ENCODE measurements at regions not wholly inside any gene's neighbourhood (a gene's known extent, or its start where the extent isn't known, plus 50 kb on each side); places are given as distances from the start of the nearest gene placed in this dataset.

DNA sequence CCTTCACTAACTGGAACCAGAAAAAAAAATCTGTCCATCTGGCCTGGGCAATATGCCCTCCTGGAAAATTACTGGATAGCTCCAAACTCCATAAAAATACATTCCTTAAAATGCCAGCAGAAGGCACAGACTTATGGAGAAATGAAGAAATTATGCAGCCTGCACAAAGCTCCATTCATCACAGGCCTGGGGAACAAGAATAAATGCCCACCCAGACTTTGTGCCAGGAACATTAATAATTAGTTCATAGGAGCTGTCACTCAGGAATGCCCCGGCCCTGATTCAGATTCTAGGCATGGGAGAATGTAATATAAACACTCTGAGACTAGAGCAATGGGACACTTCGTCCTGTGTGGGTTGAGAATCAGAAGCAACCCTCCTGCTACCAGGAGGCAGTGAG is 199.3 kb downstream of the OTOR start:
- no peak for TF ChIP-seq FOXP2 (optimal IDR thresholded peaks at IDR 0.05; ENCODE audit: borderline replicate concordance, extremely low read depth, extremely low read length, insufficient read depth)
- TF ChIP-seq TAF1 (IDR thresholded peaks at IDR 0.05; ENCODE audit: borderline replicate concordance, insufficient read depth, low read length) = no peak
- no peak for TF ChIP-seq POLR2AphosphoS5 (IDR thresholded peaks at IDR 0.05; ENCODE audit: low read depth, low read length)
- no peak for TF ChIP-seq SIN3A (IDR thresholded peaks at IDR 0.05; ENCODE audit: borderline replicate concordance, insufficient read depth, low read length)
- TF ChIP-seq, protein P1, sequence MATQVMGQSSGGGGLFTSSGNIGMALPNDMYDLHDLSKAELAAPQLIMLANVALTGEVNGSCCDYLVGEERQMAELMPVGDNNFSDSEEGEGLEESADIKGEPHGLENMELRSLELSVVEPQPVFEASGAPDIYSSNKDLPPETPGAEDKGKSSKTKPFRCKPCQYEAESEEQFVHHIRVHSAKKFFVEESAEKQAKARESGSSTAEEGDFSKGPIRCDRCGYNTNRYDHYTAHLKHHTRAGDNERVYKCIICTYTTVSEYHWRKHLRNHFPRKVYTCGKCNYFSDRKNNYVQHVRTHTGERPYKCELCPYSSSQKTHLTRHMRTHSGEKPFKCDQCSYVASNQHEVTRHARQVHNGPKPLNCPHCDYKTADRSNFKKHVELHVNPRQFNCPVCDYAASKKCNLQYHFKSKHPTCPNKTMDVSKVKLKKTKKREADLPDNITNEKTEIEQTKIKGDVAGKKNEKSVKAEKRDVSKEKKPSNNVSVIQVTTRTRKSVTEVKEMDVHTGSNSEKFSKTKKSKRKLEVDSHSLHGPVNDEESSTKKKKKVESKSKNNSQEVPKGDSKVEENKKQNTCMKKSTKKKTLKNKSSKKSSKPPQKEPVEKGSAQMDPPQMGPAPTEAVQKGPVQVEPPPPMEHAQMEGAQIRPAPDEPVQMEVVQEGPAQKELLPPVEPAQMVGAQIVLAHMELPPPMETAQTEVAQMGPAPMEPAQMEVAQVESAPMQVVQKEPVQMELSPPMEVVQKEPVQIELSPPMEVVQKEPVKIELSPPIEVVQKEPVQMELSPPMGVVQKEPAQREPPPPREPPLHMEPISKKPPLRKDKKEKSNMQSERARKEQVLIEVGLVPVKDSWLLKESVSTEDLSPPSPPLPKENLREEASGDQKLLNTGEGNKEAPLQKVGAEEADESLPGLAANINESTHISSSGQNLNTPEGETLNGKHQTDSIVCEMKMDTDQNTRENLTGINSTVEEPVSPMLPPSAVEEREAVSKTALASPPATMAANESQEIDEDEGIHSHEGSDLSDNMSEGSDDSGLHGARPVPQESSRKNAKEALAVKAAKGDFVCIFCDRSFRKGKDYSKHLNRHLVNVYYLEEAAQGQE (IDR thresholded peaks at IDR 0.05; ENCODE audit: insufficient read depth in 1 of 2, low read depth in 2 of 2, low read length in 2 of 2) = no peak

DNA sequence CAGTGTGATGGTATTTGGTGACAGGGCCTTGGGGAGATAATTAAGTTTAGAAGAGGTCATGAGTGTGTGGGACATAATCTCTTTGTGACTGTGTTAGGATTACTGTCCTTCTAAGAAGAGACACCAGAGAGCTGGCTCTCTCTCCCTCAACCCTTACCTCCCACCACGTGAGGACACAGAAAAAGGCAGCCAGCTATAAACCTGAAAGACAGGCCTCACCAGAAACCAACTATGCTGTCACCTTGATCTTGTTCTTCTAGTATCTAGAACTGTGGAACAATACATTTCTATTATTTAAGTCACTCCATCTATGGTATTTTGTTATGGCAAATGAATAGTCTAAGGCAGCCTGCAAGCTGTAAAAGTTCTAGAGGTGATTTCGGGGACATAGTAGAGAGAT is 203.7 kb downstream of the OTOR start:
- TF ChIP-seq, protein P1 (IDR thresholded peaks at IDR 0.05; ENCODE audit: insufficient read depth in 1 of 2, low read depth in 2 of 2, low read length in 2 of 2) = no peak
- TF ChIP-seq SIN3A (IDR thresholded peaks at IDR 0.05; ENCODE audit: borderline replicate concordance, insufficient read depth, low read length) (no peak), FOXP2 (optimal IDR thresholded peaks at IDR 0.05; ENCODE audit: borderline replicate concordance, extremely low read depth, extremely low read length, insufficient read depth) (no peak), TAF1 (IDR thresholded peaks at IDR 0.05; ENCODE audit: borderline replicate concordance, insufficient read depth, low read length) (no peak), POLR2AphosphoS5 (IDR thresholded peaks at IDR 0.05; ENCODE audit: low read depth, low read length) (no peak)

DNA sequence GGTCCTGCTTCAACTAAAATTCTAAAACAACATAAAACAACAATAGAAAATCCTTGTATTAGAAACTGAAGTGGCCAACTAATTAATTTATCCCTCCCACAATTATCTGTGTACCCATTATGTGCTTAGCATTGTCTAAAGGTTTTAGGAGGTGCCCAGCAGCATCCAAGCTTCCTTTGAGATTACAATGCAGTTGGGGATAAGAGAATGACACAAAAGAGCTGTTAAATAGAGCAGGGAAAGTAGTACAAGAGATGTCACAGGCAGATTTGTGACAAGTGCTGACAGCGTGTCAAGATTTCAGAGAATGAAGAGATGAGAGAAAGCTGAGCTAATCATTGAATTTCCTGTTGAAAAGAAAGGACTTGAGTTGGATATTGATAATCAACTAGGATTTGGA is 204.8 kb downstream of the OTOR start:
- TF ChIP-seq SIN3A (IDR thresholded peaks at IDR 0.05; ENCODE audit: borderline replicate concordance, insufficient read depth, low read length) (no peak), POLR2AphosphoS5 (IDR thresholded peaks at IDR 0.05; ENCODE audit: low read depth, low read length) (no peak), TAF1 (IDR thresholded peaks at IDR 0.05; ENCODE audit: borderline replicate concordance, insufficient read depth, low read length) (no peak), FOXP2 (optimal IDR thresholded peaks at IDR 0.05; ENCODE audit: borderline replicate concordance, extremely low read depth, extremely low read length, insufficient read depth) (no peak)
- TF ChIP-seq, protein P1 (IDR thresholded peaks at IDR 0.05; ENCODE audit: insufficient read depth in 1 of 2, low read depth in 2 of 2, low read length in 2 of 2) = no peak

DNA sequence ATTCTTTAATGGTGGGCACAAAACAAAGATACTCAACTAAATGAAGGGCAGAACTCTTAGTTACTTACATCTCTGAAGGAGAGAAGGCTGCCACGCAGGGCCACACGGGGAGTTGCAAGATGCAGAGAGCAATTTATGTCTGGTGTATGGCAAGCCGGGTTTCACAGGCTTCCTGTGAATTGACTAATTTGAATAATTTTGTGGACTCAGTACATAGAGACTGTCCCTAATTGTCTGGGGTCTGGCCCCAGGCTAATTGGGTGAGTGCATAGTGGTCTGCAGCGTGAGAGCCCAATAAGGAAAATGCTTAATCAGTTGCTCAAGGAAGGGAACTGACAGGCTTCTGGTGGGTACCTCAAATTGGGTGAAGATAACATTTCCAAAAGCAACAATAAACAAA is 205.7 kb downstream of the OTOR start:
- no peak for TF ChIP-seq FOXP2 (optimal IDR thresholded peaks at IDR 0.05; ENCODE audit: borderline replicate concordance, extremely low read depth, extremely low read length, insufficient read depth)
- no peak for TF ChIP-seq SIN3A (IDR thresholded peaks at IDR 0.05; ENCODE audit: borderline replicate concordance, insufficient read depth, low read length)
- no peak for TF ChIP-seq POLR2AphosphoS5 (IDR thresholded peaks at IDR 0.05; ENCODE audit: low read depth, low read length)
- TF ChIP-seq TAF1 (IDR thresholded peaks at IDR 0.05; ENCODE audit: borderline replicate concordance, insufficient read depth, low read length) = no peak
- TF ChIP-seq, protein P1 (IDR thresholded peaks at IDR 0.05; ENCODE audit: insufficient read depth in 1 of 2, low read depth in 2 of 2, low read length in 2 of 2) = no peak

DNA sequence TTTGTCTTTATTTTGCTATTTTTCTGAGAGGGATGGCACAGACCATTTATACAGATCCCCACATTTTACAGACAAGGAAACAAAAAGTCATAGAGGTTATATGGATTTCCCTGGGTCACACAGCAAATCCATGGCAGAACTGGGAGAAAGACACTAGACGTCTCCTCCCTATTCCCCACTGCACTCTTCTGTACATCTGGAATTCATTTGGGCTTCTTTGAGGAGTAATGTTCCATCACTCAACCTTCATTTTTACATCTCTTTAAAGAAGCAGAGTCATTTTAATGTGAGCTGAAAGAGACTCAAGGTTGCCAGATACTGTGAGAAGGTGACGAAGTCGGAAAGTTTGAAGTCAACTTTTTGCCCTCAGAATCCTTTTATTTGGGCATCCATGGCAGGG is 207.3 kb downstream of the OTOR start:
- TF ChIP-seq, protein P1 (IDR thresholded peaks at IDR 0.05; ENCODE audit: insufficient read depth in 1 of 2, low read depth in 2 of 2, low read length in 2 of 2) = no peak
- TF ChIP-seq SIN3A (IDR thresholded peaks at IDR 0.05; ENCODE audit: borderline replicate concordance, insufficient read depth, low read length) = no peak
- TF ChIP-seq FOXP2 (optimal IDR thresholded peaks at IDR 0.05; ENCODE audit: borderline replicate concordance, extremely low read depth, extremely low read length, insufficient read depth) = no peak
- no peak for TF ChIP-seq TAF1 (IDR thresholded peaks at IDR 0.05; ENCODE audit: borderline replicate concordance, insufficient read depth, low read length)
- TF ChIP-seq POLR2AphosphoS5 (IDR thresholded peaks at IDR 0.05; ENCODE audit: low read depth, low read length) = no peak

Data from PFSK-1 (cell line).